ENCODE measurements at regions not wholly inside any gene's neighbourhood (a gene's known extent, or its start where the extent isn't known, plus 50 kb on each side); places are given as distances from the start of the nearest gene placed in this dataset.

GRCh38 chr11:11072067-11072466, 214.2 kb upstream of the ZBED5 start:
- Histone ChIP-seq H3K9me2 (ENCODE audit: insufficient read depth) (no peaks in the 10 kb centered on the region), H2AFZ (no peak overlapping the region), H3F3A (ENCODE audit: insufficient read depth, low read depth) (no peaks in the 10 kb centered on the region), H3K4me1 (replicated peaks; ENCODE audit: insufficient read depth) (no peaks in the 10 kb centered on the region), H3K79me2 (ENCODE audit: low read depth) (no peaks in the 10 kb centered on the region), H3K4me2 (no peak overlapping the region), H3K4me3 (no peak overlapping the region), H3K27me3 (ENCODE audit: insufficient read depth, low read depth) (peaks cover 27% of the 10 kb centered on the region), H3K36me3 (ENCODE audit: low read depth) (no peaks in the 10 kb centered on the region), H4K20me1 (ENCODE audit: insufficient read depth) (no peaks in the 10 kb centered on the region), H3K9me3 (ENCODE audit: insufficient read depth, low read depth) (no peaks in the 10 kb centered on the region), H3K27ac (no peak overlapping the region)
- TF ChIP-seq EZH2 (IDR thresholded peaks at IDR 0.05; ENCODE audit: low read depth) (no peak), CTCF (conservative IDR thresholded peaks at IDR 0.05) (no peak)
- ChIA-PET CTCF (no interaction called here), POLR2A (ENCODE audit: unreplicated experiment) (no interaction called here)
- intact Hi-C loops (cut with micrococcal nuclease; ENCODE audit: unreplicated experiment): no loop called here
- no TSS peak for BruUV-seq (replicated peaks)
- no peak for DNase-seq

- no peaks in the 10 kb centered on the region for H3K4me1 ChIP-seq (replicated peaks; ENCODE audit: insufficient read depth)
- no peak overlapping the region for H3K27ac ChIP-seq
- ChIA-PET POLR2A (ENCODE audit: unreplicated experiment) (no interaction called here), CTCF (no interaction called here)
- no peaks in the 10 kb centered on the region for H3K9me3 ChIP-seq (ENCODE audit: insufficient read depth, low read depth)
- H3K9me2 ChIP-seq (ENCODE audit: insufficient read depth): no peaks in the 10 kb centered on the region
- intact Hi-C loops (cut with micrococcal nuclease; ENCODE audit: unreplicated experiment): no loop called here
- H3K79me2 ChIP-seq (ENCODE audit: low read depth): no peaks in the 10 kb centered on the region
- H3K4me3 ChIP-seq: no peak overlapping the region
- no peaks in the 10 kb centered on the region for H4K20me1 ChIP-seq (ENCODE audit: insufficient read depth)
- H3K4me2 ChIP-seq: no peak overlapping the region
- H3K36me3 ChIP-seq (ENCODE audit: low read depth): no peaks in the 10 kb centered on the region
- no peaks in the 10 kb centered on the region for H3F3A ChIP-seq (ENCODE audit: insufficient read depth, low read depth)
- BruUV-seq (replicated peaks): no TSS peak
- no peak overlapping the region for H2AFZ ChIP-seq
- TF ChIP-seq CTCF (conservative IDR thresholded peaks at IDR 0.05): no peak
- no peak for TF ChIP-seq EZH2 (IDR thresholded peaks at IDR 0.05; ENCODE audit: low read depth)
- no peak for DNase-seq
- peaks cover 29% of the 10 kb centered on the region for H3K27me3 ChIP-seq (ENCODE audit: insufficient read depth, low read depth)
Measured at GRCh38 chr11:11071486-11071885, 213.6 kb upstream of the ZBED5 start.

GRCh38 chr11:11070976-11071375, 213.1 kb upstream of the ZBED5 start:
- no peak for DNase-seq
- no TSS peak for BruUV-seq (replicated peaks)
- Histone ChIP-seq H3K79me2 (ENCODE audit: low read depth) (no peaks in the 10 kb centered on the region), H3K4me2 (no peak overlapping the region), H3K9me3 (ENCODE audit: insufficient read depth, low read depth) (no peaks in the 10 kb centered on the region), H3K4me1 (replicated peaks; ENCODE audit: insufficient read depth) (no peaks in the 10 kb centered on the region), H3K27me3 (ENCODE audit: insufficient read depth, low read depth) (peaks cover 31% of the 10 kb centered on the region), H4K20me1 (ENCODE audit: insufficient read depth) (no peaks in the 10 kb centered on the region), H3K27ac (no peak overlapping the region), H2AFZ (no peak overlapping the region), H3K36me3 (ENCODE audit: low read depth) (no peaks in the 10 kb centered on the region), H3K4me3 (no peak overlapping the region), H3K9me2 (ENCODE audit: insufficient read depth) (no peaks in the 10 kb centered on the region), H3F3A (ENCODE audit: insufficient read depth, low read depth) (no peaks in the 10 kb centered on the region)
- ChIA-PET POLR2A (ENCODE audit: unreplicated experiment) (no interaction called here), CTCF (no interaction called here)
- no peak for TF ChIP-seq EZH2 (IDR thresholded peaks at IDR 0.05; ENCODE audit: low read depth)
- intact Hi-C loops (cut with micrococcal nuclease; ENCODE audit: unreplicated experiment): no loop called here
